ENCODE measurements at regions not wholly inside any gene's neighbourhood (a gene's known extent, or its start where the extent isn't known, plus 50 kb on each side); places are given as distances from the start of the nearest gene placed in this dataset.

DNA sequence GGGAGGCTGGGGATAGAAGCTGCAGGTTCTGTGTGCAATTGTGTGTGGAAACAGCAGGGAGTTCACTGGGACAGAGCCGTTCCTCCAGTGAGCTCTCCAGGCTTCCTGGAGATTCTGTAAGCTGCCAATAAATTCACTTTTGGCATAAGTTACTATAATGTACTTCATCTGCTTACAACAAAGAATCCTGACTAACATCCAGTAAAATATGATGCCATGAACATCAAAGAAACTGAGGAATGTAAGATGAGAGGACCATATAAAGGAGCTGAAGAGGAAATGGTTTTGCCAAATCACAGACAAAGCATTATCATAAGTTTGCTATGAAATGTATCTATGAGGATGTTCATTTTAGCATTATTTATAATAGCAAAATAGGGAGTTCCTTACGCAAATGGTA is 175.3 kb downstream of the KCNE4 start:
- H3K4me1 ChIP-seq (ENCODE audit: insufficient read depth, low read length), result peaks cover 2% of the 10 kb centered on the region
- H2AFZ ChIP-seq (ENCODE audit: low read length), result no peak overlapping the region
- H3K4me2 ChIP-seq (ENCODE audit: insufficient read depth, low read length), result no peak overlapping the region
- H3K4me3 ChIP-seq (ENCODE audit: insufficient read depth, low read length), result no peak overlapping the region
- no peaks in the 10 kb centered on the region for H3K27me3 ChIP-seq (ENCODE audit: insufficient read depth, low read length)
- H3K36me3 ChIP-seq (ENCODE audit: insufficient read depth, low read length), result no peaks in the 10 kb centered on the region
- TF ChIP-seq CTCF (IDR thresholded peaks at IDR 0.05; ENCODE audit: extremely low read depth, low read depth, low read length), result no peak
- no peak for DNase-seq (ENCODE audit: insufficient read length, low spot score, missing footprints)
- no peaks in the 10 kb centered on the region for H3K79me2 ChIP-seq (ENCODE audit: insufficient read depth, low read length)
- no peak overlapping the region for H3K27ac ChIP-seq (ENCODE audit: low read depth, low read length)
- no peaks in the 10 kb centered on the region for H4K20me1 ChIP-seq (ENCODE audit: insufficient read depth, low read length)
- H3K9me3 ChIP-seq (ENCODE audit: low read depth, low read length), result no peaks in the 10 kb centered on the region

- Histone ChIP-seq H3K4me1 (ENCODE audit: insufficient read depth, low read length) (no peaks in the 10 kb centered on the region), H3K79me2 (ENCODE audit: insufficient read depth, low read length) (no peaks in the 10 kb centered on the region), H3K9me3 (ENCODE audit: low read depth, low read length) (no peaks in the 10 kb centered on the region), H3K27me3 (ENCODE audit: insufficient read depth, low read length) (no peaks in the 10 kb centered on the region), H4K20me1 (ENCODE audit: insufficient read depth, low read length) (no peaks in the 10 kb centered on the region), H3K4me2 (ENCODE audit: insufficient read depth, low read length) (no peak overlapping the region), H2AFZ (ENCODE audit: low read length) (no peak overlapping the region), H3K36me3 (ENCODE audit: insufficient read depth, low read length) (no peaks in the 10 kb centered on the region), H3K27ac (ENCODE audit: low read depth, low read length) (no peak overlapping the region), H3K4me3 (ENCODE audit: insufficient read depth, low read length) (no peak overlapping the region)
- no peak for TF ChIP-seq CTCF (IDR thresholded peaks at IDR 0.05; ENCODE audit: extremely low read depth, low read depth, low read length)
- DNase-seq (ENCODE audit: insufficient read length, low spot score, missing footprints), result no peak
Observed at GRCh38 chr2:223228871-223229270, 176.9 kb downstream of the KCNE4 start.

DNA sequence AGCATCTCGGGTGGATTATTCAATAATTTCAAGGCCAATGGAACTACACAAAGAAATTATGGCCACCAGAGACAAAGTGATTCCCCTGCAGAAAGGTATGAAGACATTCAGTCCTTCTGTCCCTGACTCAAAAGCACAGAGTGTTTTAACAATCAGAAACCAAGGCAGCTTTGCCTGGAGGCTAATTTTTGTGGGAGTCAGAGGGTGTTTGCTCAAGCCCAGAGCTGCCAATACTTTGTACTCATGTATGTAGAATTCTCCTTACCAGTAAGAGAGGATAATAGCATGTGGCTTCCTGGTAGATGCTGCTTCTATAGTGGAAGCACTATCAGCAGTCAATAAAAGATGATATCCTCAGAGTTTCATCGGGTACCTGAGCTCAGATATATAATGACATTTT is 178.4 kb downstream of the KCNE4 start:
- H2AFZ ChIP-seq (ENCODE audit: low read length), result no peak overlapping the region
- H3K27ac ChIP-seq (ENCODE audit: low read depth, low read length), result no peak overlapping the region
- no peaks in the 10 kb centered on the region for H4K20me1 ChIP-seq (ENCODE audit: insufficient read depth, low read length)
- no peaks in the 10 kb centered on the region for H3K27me3 ChIP-seq (ENCODE audit: insufficient read depth, low read length)
- H3K4me2 ChIP-seq (ENCODE audit: insufficient read depth, low read length), result no peak overlapping the region
- no peak for DNase-seq (ENCODE audit: insufficient read length, low spot score, missing footprints)
- H3K4me3 ChIP-seq (ENCODE audit: insufficient read depth, low read length), result no peak overlapping the region
- H3K79me2 ChIP-seq (ENCODE audit: insufficient read depth, low read length), result no peaks in the 10 kb centered on the region
- H3K9me3 ChIP-seq (ENCODE audit: low read depth, low read length), result no peaks in the 10 kb centered on the region
- no peaks in the 10 kb centered on the region for H3K36me3 ChIP-seq (ENCODE audit: insufficient read depth, low read length)
- no peaks in the 10 kb centered on the region for H3K4me1 ChIP-seq (ENCODE audit: insufficient read depth, low read length)
- TF ChIP-seq CTCF (IDR thresholded peaks at IDR 0.05; ENCODE audit: extremely low read depth, low read depth, low read length), result no peak

DNA sequence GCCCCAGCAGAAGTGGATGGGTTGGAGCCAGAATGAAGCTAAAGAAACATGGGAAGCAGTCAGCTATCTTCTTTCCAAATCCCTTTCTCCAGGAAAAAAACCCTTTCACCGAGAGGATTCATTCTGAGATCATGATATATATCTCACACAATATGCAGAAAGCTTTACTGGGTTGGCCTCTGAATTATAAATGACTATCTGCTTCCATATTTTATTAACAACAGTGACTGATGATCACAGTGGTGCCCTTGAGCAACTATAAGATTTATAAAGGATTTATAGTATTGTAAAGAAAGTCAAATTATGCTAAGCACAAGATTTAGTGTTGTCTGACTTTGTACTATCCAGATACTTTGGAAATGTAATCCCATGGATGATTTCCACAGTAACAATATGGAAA is 180.3 kb downstream of the KCNE4 start:
- TF ChIP-seq CTCF (IDR thresholded peaks at IDR 0.05; ENCODE audit: extremely low read depth, low read depth, low read length), result no peak
- Histone ChIP-seq H3K9me3 (ENCODE audit: low read depth, low read length) (no peaks in the 10 kb centered on the region), H3K27me3 (ENCODE audit: insufficient read depth, low read length) (no peaks in the 10 kb centered on the region), H4K20me1 (ENCODE audit: insufficient read depth, low read length) (no peaks in the 10 kb centered on the region), H3K27ac (ENCODE audit: low read depth, low read length) (no peak overlapping the region), H3K4me1 (ENCODE audit: insufficient read depth, low read length) (no peaks in the 10 kb centered on the region), H3K4me2 (ENCODE audit: insufficient read depth, low read length) (no peak overlapping the region), H3K79me2 (ENCODE audit: insufficient read depth, low read length) (no peaks in the 10 kb centered on the region), H3K36me3 (ENCODE audit: insufficient read depth, low read length) (no peaks in the 10 kb centered on the region), H3K4me3 (ENCODE audit: insufficient read depth, low read length) (no peak overlapping the region), H2AFZ (ENCODE audit: low read length) (no peak overlapping the region)
- DNase-seq (ENCODE audit: insufficient read length, low spot score, missing footprints), result no peak
